Activated CD4-positive, alpha-beta T cell treated with anti-CD3 and anti-CD28 coated beads, Interleukin-2, amount 50 U/mL, for 16 hours (primary cell): ENCODE measurements at regions not wholly inside any gene's neighbourhood (a gene's known extent, or its start where the extent isn't known, plus 50 kb on each side); places are given as distances from the start of the nearest gene placed in this dataset.
A peak's percentile ranks its signal among the peaks of the same experiment; 100 is the strongest.

Experiments
- DNase-seq: peaks from one replicate; pipeline ENCODE4 v3.0.0-alpha.2; 2020

- DNase-seq: no peak
These were observed 231.1 kb downstream of the SOX4 start for GRCh38 chr6:21824431-21825177.

- DNase-seq: no peak
These were observed 232.5 kb downstream of the SOX4 start for GRCh38 chr6:21826023-21826422.

GRCh38 chr6:21826904-21827303 is 233.4 kb downstream of the SOX4 start:
- no peak for DNase-seq

GRCh38 chr6:21827425-21828202 is 234.1 kb downstream of the SOX4 start:
- no peak for DNase-seq

- DNase-seq: no peak
These were observed 235.2 kb downstream of the SOX4 start for GRCh38 chr6:21828704-21829103.

GRCh38 chr6:21829126-21829525 is 235.6 kb downstream of the SOX4 start:
- no peak for DNase-seq

GRCh38 chr6:21831521-21832291 is 238.2 kb downstream of the SOX4 start:
- DNase-seq: no peak

- DNase-seq: no peak
These were observed 242.7 kb downstream of the SOX4 start for GRCh38 chr6:21836277-21836676.

GRCh38 chr6:21836772-21837425 is 243.3 kb downstream of the SOX4 start:
- no peak for DNase-seq

GRCh38 chr6:21840428-21840827 is 246.9 kb downstream of the SOX4 start:
- no peak for DNase-seq

- DNase-seq: no peak
These were observed 249.5 kb downstream of the SOX4 start for GRCh38 chr6:21842875-21843645.

- no peak for DNase-seq
These were observed 250.8 kb downstream of the SOX4 start for GRCh38 chr6:21844120-21844917.

- no peak for DNase-seq
These were observed 251.5 kb downstream of the SOX4 start for GRCh38 chr6:21845018-21845417.

GRCh38 chr6:21845439-21846140 is 252.0 kb downstream of the SOX4 start:
- DNase-seq: no peak

- peak; percentile 5 for DNase-seq
These were observed 253.2 kb downstream of the SOX4 start for GRCh38 chr6:21846541-21847451.

- DNase-seq: no peak
These were observed 254.3 kb downstream of the SOX4 start for GRCh38 chr6:21847711-21848480.

- no peak for DNase-seq
These were observed 257.1 kb downstream of the SOX4 start for GRCh38 chr6:21850691-21851090.

- DNase-seq: no peak
These were observed 262.4 kb downstream of the SOX4 start for GRCh38 chr6:21855811-21856455.
